Neural cell (in vitro differentiated cells): ENCODE measurements at regions not wholly inside any gene's neighbourhood (a gene's known extent, or its start where the extent isn't known, plus 50 kb on each side); places are given as distances from the start of the nearest gene placed in this dataset.

ENCODE experiments used
- TF ChIP-seq, protein P1 (sequence below): IDR thresholded peaks from 2 replicates; pipeline ENCODE4 v1.6.1; 2012; ENCODE audit warnings: borderline replicate concordance
- TF ChIP-seq, protein P2 (sequence below): fragments of 450-650 bp; IDR thresholded peaks from 2 replicates; pipeline ENCODE4 v1.5.1; 2014; ENCODE audit warnings: antibody characterized with exemption, mild to moderate bottlenecking, moderate library complexity; ENCODE audit not compliant: poor library complexity, severe bottlenecking

- TF ChIP-seq, protein P1, sequence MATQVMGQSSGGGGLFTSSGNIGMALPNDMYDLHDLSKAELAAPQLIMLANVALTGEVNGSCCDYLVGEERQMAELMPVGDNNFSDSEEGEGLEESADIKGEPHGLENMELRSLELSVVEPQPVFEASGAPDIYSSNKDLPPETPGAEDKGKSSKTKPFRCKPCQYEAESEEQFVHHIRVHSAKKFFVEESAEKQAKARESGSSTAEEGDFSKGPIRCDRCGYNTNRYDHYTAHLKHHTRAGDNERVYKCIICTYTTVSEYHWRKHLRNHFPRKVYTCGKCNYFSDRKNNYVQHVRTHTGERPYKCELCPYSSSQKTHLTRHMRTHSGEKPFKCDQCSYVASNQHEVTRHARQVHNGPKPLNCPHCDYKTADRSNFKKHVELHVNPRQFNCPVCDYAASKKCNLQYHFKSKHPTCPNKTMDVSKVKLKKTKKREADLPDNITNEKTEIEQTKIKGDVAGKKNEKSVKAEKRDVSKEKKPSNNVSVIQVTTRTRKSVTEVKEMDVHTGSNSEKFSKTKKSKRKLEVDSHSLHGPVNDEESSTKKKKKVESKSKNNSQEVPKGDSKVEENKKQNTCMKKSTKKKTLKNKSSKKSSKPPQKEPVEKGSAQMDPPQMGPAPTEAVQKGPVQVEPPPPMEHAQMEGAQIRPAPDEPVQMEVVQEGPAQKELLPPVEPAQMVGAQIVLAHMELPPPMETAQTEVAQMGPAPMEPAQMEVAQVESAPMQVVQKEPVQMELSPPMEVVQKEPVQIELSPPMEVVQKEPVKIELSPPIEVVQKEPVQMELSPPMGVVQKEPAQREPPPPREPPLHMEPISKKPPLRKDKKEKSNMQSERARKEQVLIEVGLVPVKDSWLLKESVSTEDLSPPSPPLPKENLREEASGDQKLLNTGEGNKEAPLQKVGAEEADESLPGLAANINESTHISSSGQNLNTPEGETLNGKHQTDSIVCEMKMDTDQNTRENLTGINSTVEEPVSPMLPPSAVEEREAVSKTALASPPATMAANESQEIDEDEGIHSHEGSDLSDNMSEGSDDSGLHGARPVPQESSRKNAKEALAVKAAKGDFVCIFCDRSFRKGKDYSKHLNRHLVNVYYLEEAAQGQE = no peak
- TF ChIP-seq, protein P2, sequence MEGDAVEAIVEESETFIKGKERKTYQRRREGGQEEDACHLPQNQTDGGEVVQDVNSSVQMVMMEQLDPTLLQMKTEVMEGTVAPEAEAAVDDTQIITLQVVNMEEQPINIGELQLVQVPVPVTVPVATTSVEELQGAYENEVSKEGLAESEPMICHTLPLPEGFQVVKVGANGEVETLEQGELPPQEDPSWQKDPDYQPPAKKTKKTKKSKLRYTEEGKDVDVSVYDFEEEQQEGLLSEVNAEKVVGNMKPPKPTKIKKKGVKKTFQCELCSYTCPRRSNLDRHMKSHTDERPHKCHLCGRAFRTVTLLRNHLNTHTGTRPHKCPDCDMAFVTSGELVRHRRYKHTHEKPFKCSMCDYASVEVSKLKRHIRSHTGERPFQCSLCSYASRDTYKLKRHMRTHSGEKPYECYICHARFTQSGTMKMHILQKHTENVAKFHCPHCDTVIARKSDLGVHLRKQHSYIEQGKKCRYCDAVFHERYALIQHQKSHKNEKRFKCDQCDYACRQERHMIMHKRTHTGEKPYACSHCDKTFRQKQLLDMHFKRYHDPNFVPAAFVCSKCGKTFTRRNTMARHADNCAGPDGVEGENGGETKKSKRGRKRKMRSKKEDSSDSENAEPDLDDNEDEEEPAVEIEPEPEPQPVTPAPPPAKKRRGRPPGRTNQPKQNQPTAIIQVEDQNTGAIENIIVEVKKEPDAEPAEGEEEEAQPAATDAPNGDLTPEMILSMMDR = no peak
These were observed 570.2 kb downstream of the ARL4A start for GRCh38 chr7:13257661-13258060.
